ENCODE measurements at regions not wholly inside any gene's neighbourhood (a gene's known extent, or its start where the extent isn't known, plus 50 kb on each side); places are given as distances from the start of the nearest gene placed in this dataset.

DNA sequence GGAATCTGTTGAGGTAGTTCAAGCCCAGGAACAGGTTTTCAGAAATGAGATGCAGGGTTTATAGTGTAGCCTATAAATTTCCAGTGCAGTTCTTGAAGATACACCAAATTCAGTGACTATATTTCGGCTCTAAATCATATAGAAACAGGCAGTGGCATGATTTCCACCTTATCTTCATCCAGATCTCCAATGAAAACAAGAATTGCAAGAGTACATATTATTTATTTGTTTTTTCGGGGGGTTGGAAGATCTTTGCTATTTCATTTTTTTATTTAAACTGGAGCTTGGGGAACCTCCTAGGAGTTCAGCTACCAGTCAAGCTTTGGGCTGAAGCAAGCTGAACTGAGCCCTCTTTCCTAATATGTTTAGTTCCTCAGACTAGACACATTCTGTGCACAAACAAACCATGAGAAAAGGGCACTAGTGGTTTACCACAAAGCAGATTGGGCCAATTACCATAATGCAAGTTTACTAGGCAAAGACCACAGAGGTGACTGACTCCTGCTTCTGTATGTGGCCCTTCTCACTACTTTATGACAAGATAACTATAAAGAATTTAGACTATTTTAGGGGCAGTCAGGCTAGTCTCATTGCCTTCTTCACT, 68.5 kb downstream of the RGS2 start:
- TF ChIP-seq, protein P1, sequence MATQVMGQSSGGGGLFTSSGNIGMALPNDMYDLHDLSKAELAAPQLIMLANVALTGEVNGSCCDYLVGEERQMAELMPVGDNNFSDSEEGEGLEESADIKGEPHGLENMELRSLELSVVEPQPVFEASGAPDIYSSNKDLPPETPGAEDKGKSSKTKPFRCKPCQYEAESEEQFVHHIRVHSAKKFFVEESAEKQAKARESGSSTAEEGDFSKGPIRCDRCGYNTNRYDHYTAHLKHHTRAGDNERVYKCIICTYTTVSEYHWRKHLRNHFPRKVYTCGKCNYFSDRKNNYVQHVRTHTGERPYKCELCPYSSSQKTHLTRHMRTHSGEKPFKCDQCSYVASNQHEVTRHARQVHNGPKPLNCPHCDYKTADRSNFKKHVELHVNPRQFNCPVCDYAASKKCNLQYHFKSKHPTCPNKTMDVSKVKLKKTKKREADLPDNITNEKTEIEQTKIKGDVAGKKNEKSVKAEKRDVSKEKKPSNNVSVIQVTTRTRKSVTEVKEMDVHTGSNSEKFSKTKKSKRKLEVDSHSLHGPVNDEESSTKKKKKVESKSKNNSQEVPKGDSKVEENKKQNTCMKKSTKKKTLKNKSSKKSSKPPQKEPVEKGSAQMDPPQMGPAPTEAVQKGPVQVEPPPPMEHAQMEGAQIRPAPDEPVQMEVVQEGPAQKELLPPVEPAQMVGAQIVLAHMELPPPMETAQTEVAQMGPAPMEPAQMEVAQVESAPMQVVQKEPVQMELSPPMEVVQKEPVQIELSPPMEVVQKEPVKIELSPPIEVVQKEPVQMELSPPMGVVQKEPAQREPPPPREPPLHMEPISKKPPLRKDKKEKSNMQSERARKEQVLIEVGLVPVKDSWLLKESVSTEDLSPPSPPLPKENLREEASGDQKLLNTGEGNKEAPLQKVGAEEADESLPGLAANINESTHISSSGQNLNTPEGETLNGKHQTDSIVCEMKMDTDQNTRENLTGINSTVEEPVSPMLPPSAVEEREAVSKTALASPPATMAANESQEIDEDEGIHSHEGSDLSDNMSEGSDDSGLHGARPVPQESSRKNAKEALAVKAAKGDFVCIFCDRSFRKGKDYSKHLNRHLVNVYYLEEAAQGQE (IDR thresholded peaks at IDR 0.05; ENCODE audit: borderline replicate concordance), result no peak
- TF ChIP-seq, protein P2, sequence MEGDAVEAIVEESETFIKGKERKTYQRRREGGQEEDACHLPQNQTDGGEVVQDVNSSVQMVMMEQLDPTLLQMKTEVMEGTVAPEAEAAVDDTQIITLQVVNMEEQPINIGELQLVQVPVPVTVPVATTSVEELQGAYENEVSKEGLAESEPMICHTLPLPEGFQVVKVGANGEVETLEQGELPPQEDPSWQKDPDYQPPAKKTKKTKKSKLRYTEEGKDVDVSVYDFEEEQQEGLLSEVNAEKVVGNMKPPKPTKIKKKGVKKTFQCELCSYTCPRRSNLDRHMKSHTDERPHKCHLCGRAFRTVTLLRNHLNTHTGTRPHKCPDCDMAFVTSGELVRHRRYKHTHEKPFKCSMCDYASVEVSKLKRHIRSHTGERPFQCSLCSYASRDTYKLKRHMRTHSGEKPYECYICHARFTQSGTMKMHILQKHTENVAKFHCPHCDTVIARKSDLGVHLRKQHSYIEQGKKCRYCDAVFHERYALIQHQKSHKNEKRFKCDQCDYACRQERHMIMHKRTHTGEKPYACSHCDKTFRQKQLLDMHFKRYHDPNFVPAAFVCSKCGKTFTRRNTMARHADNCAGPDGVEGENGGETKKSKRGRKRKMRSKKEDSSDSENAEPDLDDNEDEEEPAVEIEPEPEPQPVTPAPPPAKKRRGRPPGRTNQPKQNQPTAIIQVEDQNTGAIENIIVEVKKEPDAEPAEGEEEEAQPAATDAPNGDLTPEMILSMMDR (IDR thresholded peaks at IDR 0.05; ENCODE audit: poor library complexity, severe bottlenecking), result no peak
- TF ChIP-seq POLR2AphosphoS5 (IDR thresholded peaks at IDR 0.05) (no peak), EZH2 (IDR thresholded peaks at IDR 0.05; ENCODE audit: borderline replicate concordance, insufficient read depth, low read length, poor library complexity, severe bottlenecking) (no peak), EP300 (conservative IDR thresholded peaks at IDR 0.05; ENCODE audit: poor library complexity, severe bottlenecking) (no peak), TAF1 (IDR thresholded peaks at IDR 0.05; ENCODE audit: low read depth) (no peak)
